ENCODE measurements at regions not wholly inside any gene's neighbourhood (a gene's known extent, or its start where the extent isn't known, plus 50 kb on each side); places are given as distances from the start of the nearest gene placed in this dataset.

- DNase-seq: peak; percentile 60
Observed at GRCh38 chrX:39519030-39519488, 578.7 kb downstream of the BCOR start.

- DNase-seq: no peak
Observed at GRCh38 chrX:39519566-39520301, 578.0 kb downstream of the BCOR start.

- DNase-seq: no peak
Observed at GRCh38 chrX:39525758-39526157, 572.0 kb downstream of the BCOR start.

GRCh38 chrX:39527025-39527424 is 570.7 kb downstream of the BCOR start:
- peak; percentile 69 for DNase-seq

GRCh38 chrX:39528161-39528916 is 569.4 kb downstream of the BCOR start:
- DNase-seq: no peak

- no peak for DNase-seq
Observed at GRCh38 chrX:39532761-39533160, 565.0 kb downstream of the BCOR start.

- no peak for DNase-seq
Observed at GRCh38 chrX:39534949-39535348, 562.8 kb downstream of the BCOR start.

- no peak for DNase-seq
Observed at GRCh38 chrX:39536211-39536610, 561.5 kb downstream of the BCOR start.

- DNase-seq: no peak
Observed at GRCh38 chrX:39541881-39542280, 555.9 kb downstream of the BCOR start.

- DNase-seq: no peak
Observed at GRCh38 chrX:39542316-39542715, 555.4 kb downstream of the BCOR start.

- DNase-seq: peak; percentile 40
Observed at GRCh38 chrX:39550795-39551361, 546.9 kb downstream of the BCOR start.

- peak; percentile 21 for DNase-seq
Observed at GRCh38 chrX:39551762-39552161, 546.0 kb downstream of the BCOR start.

GRCh38 chrX:39555431-39555830 is 542.3 kb downstream of the BCOR start:
- no peak for DNase-seq

- no peak for DNase-seq
Observed at GRCh38 chrX:39556056-39556455, 541.7 kb downstream of the BCOR start.

GRCh38 chrX:39559229-39559628 is 538.5 kb downstream of the BCOR start:
- peak; percentile 87 for DNase-seq

GRCh38 chrX:39560271-39560670 is 537.5 kb downstream of the BCOR start:
- DNase-seq: peak; percentile 24

- DNase-seq: no peak
Observed at GRCh38 chrX:39563178-39563577, 534.6 kb downstream of the BCOR start.

- DNase-seq: no peak
Observed at GRCh38 chrX:39564751-39565150, 533.0 kb downstream of the BCOR start.

- DNase-seq: no peak
Observed at GRCh38 chrX:39574178-39574577, 523.6 kb downstream of the BCOR start.

GRCh38 chrX:39576041-39576872 is 521.5 kb downstream of the BCOR start:
- no peak for DNase-seq

GRCh38 chrX:39577206-39577984 is 520.4 kb downstream of the BCOR start:
- DNase-seq: peak; percentile 29
